ENCODE measurements at regions not wholly inside any gene's neighbourhood (a gene's known extent, or its start where the extent isn't known, plus 50 kb on each side); places are given as distances from the start of the nearest gene placed in this dataset.

- 44 to 46% methylated on average over 8 of the region's 8 CpGs for WGBS, 2 donors
- H3K27ac ChIP-seq, result no peak overlapping the region
- no peak for DNase-seq (ENCODE audit: low spot score in 2 of 2)
These were observed 302.9 kb downstream of the NSG2 start for GRCh38 chr5:174348311-174348981.

GRCh38 chr5:174352681-174353080 is 307.2 kb downstream of the NSG2 start:
- no peak for TF ChIP-seq EP300 (IDR thresholded peaks at IDR 0.05)
- no peak for TF ChIP-seq CTCF (IDR thresholded peaks at IDR 0.05)
- no peak for TF ChIP-seq POLR2A (IDR thresholded peaks at IDR 0.05)
- no peak for DNase-seq (ENCODE audit: low spot score in 2 of 2)
- 71 to 79% methylated on average over 4 of the region's 4 CpGs for WGBS, 2 donors

More at GRCh38 chr5:174348311-174348981, 302.9 kb downstream of the NSG2 start:
- Histone ChIP-seq H3K9me3 (peaks cover 0 to 5% (median 0%) of the 10 kb centered on the region in 4 donors), H3K27me3 (no peaks in the 10 kb centered on the region), H3K36me3 (no peaks in the 10 kb centered on the region), H3K4me1 (no peaks in the 10 kb centered on the region), H3K4me3 (no peak overlapping the region)
- TF ChIP-seq POLR2A (IDR thresholded peaks at IDR 0.05), result no peak
- TF ChIP-seq CTCF (IDR thresholded peaks at IDR 0.05), result no peak
- TF ChIP-seq EP300 (IDR thresholded peaks at IDR 0.05), result no peak

DNA sequence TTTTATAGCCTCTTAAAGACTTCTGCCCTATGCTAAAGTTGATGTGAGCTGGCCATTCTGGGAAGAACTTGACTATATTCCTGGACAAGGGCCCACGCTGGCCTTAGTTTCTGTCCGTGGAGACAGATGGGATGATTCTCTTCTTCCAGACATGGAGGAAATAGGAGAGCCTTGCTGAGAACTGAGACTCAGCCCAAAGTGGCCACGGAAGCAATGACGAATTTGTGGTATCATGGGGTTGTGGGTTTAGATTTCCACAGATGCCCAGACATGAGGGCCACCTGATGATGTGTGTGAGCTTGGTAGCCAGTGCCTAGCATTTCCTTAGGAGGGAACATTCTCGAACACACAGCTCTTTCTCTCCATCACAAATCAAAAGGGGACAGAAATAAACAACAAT is 309.1 kb downstream of the NSG2 start:
- Histone ChIP-seq H3K9me3 (no peaks in the 10 kb centered on the region), H3K27me3 (no peaks in the 10 kb centered on the region), H3K4me3 (no peak overlapping the region), H3K4me1 (no peaks in the 10 kb centered on the region), H3K27ac (no peak overlapping the region), H3K36me3 (no peaks in the 10 kb centered on the region)
- 62 to 89% methylated on average over 5 of the region's 5 CpGs for WGBS, 2 donors
- no peak for TF ChIP-seq EP300 (IDR thresholded peaks at IDR 0.05)
- no peak for TF ChIP-seq POLR2A (IDR thresholded peaks at IDR 0.05)
- TF ChIP-seq CTCF (IDR thresholded peaks at IDR 0.05), result no peak
- DNase-seq (ENCODE audit: low spot score in 2 of 2), result no peak

More at GRCh38 chr5:174352681-174353080, 307.2 kb downstream of the NSG2 start:
- Histone ChIP-seq H3K27me3 (no peaks in the 10 kb centered on the region), H3K4me1 (no peaks in the 10 kb centered on the region), H3K36me3 (no peaks in the 10 kb centered on the region), H3K4me3 (no peak overlapping the region), H3K9me3 (no peaks in the 10 kb centered on the region), H3K27ac (no peak overlapping the region)

GRCh38 chr5:174355208-174355612 is 309.7 kb downstream of the NSG2 start:
- DNase-seq (ENCODE audit: low spot score in 2 of 2), result peak in 1 of 2 donors; percentile 28
- Histone ChIP-seq H3K27me3 (no peaks in the 10 kb centered on the region), H3K4me1 (no peaks in the 10 kb centered on the region), H3K36me3 (no peaks in the 10 kb centered on the region), H3K4me3 (no peak overlapping the region), H3K27ac (no peak overlapping the region), H3K9me3 (no peaks in the 10 kb centered on the region)
- 71 to 79% methylated on average over 2 of the region's 2 CpGs for WGBS, 2 donors
- TF ChIP-seq CTCF (IDR thresholded peaks at IDR 0.05) (no peak), EP300 (IDR thresholded peaks at IDR 0.05) (peak in 1 of 2 donors; percentile 55)

DNA sequence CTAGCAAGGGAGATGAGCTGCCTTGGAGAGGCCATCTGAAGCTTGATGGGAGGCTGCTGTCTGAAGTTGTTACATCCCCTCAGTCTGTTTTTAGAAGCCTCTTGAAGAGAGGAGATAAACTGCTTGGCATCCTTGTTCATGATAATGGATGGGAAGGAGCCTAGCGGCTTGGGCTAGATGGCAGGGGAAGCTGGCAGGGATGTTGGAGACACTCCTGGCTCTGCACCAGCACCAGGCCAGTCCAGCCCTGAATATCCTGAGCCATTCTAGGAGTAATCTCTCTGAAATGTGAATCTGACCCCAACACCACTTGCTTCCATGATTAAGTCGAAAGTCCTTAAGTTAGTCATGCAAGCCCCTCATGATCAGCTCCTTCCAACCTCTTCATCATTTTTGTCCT is 310.5 kb downstream of the NSG2 start:
- H3K27me3 ChIP-seq, result no peaks in the 10 kb centered on the region
- DNase-seq (ENCODE audit: low spot score in 2 of 2), result no peak
- H3K4me1 ChIP-seq, result no peaks in the 10 kb centered on the region
- no peaks in the 10 kb centered on the region for H3K36me3 ChIP-seq
- H3K4me3 ChIP-seq, result no peak overlapping the region
- H3K9me3 ChIP-seq, result no peaks in the 10 kb centered on the region
- TF ChIP-seq CTCF (IDR thresholded peaks at IDR 0.05), result no peak
- TF ChIP-seq POLR2A (IDR thresholded peaks at IDR 0.05), result no peak
- TF ChIP-seq EP300 (IDR thresholded peaks at IDR 0.05), result no peak
- H3K27ac ChIP-seq, result peak overlapping the region in 1 of 4 donors; percentile 43
- WGBS, 2 donors, result 92% methylated on average over 2 of the region's 2 CpGs

All from tibial nerve (tissue), 4 donors.